HepG2 (cell line): ENCODE measurements at regions not wholly inside any gene's neighbourhood (a gene's known extent, or its start where the extent isn't known, plus 50 kb on each side); places are given as distances from the start of the nearest gene placed in this dataset.

Source experiments
- ATAC-seq: fragments of 200-7000 bp; cut with Tn5 transposase; 3 replicates; pipeline ENCODE4 v1.9.1; 2020; ENCODE audit warnings: mild to moderate bottlenecking, moderate library complexity
- BruUV-seq: library from RNA; stranded (reverse); fragments of 400-500 nt; replicated peaks from 2 replicates; lab custom pipeline; 2021; lab: Mats Ljungman, UMichigan
- CTCF ChIA-PET: fragments of 300-600 bp; formaldehyde crosslinking; extraction: SDS; loops from one replicate; lab custom pipeline; 2021; ENCODE audit warnings: low total read pairs, inconsistent platforms, low intra/inter-chr PET ratio; lab: Yijun Ruan, JAX
- POLR2A ChIA-PET: fragments of 350-600 bp; sonication (Branson Sonifier 250); formaldehyde crosslinking; loops from one replicate; lab custom pipeline; 2020; ENCODE audit warnings: antibody characterized with exemption, inconsistent platforms; lab: Yijun Ruan, JAX
- DNase-seq: peaks from one replicate; pipeline ENCODE4 v3.0.0-alpha.2; 2015; ENCODE audit warnings: low spot score
- FAIRE-seq: peaks from 3 replicates; lab custom pipeline; 2011; peaks lifted over from hg19 to GRCh38; lab: Jason Lieb, UNC
- H2AFZ ChIP-seq: one replicate; pipeline ENCODE4 v1.6.1; 2011; ENCODE audit warnings: low read length, inconsistent platforms
- H3K27ac ChIP-seq: fragments of 300-600 bp; 3 replicates; pipeline ENCODE4 v1.8.0; 2011; ENCODE audit warnings: mixed run types, mild to moderate bottlenecking, mixed read lengths, low read length, inconsistent platforms; ENCODE audit not compliant: insufficient read depth; ENCODE audit errors: extremely low read length
- H3K27me3 ChIP-seq, 2 experiments: fragments of 200-600 bp in 1 of 2; 2 replicates in 1 of 2; 3 replicates in 1 of 2; pipeline versions ENCODE4 v1.6.0 to v1.8.0; 2011; ENCODE audit warnings: low read length in 2 of 2, mild to moderate bottlenecking in 2 of 2, moderate library complexity in 2 of 2, inconsistent platforms in 1 of 2; ENCODE audit not compliant: insufficient read depth in 2 of 2, control insufficient read depth in 1 of 2
- H3K36me3 ChIP-seq, 2 experiments: fragments of 200-600 bp in 1 of 2; replicated peaks in 1 of 2; 2 replicates in 1 of 2; 3 replicates in 1 of 2; pipeline versions ENCODE4 v1.5.1 to v1.8.0; 2011; ENCODE audit warnings: low read length in 2 of 2, inconsistent platforms in 1 of 2; ENCODE audit not compliant: insufficient read depth in 2 of 2, control insufficient read depth in 1 of 2
- H3K4me1 ChIP-seq: 2 replicates; pipeline ENCODE4 v1.5.1; 2012; ENCODE audit warnings: low read length, inconsistent platforms; ENCODE audit not compliant: insufficient read depth
- H3K4me2 ChIP-seq: 2 replicates; pipeline ENCODE4 v1.6.0; 2011; ENCODE audit warnings: low read depth, low read length, inconsistent platforms
- H3K4me3 ChIP-seq, 3 experiments: fragments of 200-600 bp in 1 of 3; sonication (generic), shearing (Covaris generic) in 1 of 3; replicated peaks in 1 of 3; 2 replicates each; pipeline ENCODE4 v1.5.1; 2011 to 2016; ENCODE audit warnings: low read length in 3 of 3, inconsistent platforms in 2 of 3, low read depth in 2 of 3, mild to moderate bottlenecking in 2 of 3, control low read depth in 1 of 3, mixed read lengths in 1 of 3; ENCODE audit not compliant: insufficient read depth in 1 of 3
- H3K79me2 ChIP-seq: one replicate; pipeline ENCODE4 v1.6.1; 2011; ENCODE audit warnings: low read length, inconsistent platforms; ENCODE audit not compliant: insufficient read depth
- H3K9ac ChIP-seq: 2 replicates; pipeline ENCODE4 v1.6.0; 2011; ENCODE audit warnings: mild to moderate bottlenecking, low read depth, low read length, inconsistent platforms; ENCODE audit not compliant: insufficient read depth
- H3K9me3 ChIP-seq: 2 replicates; pipeline ENCODE4 v1.5.1; 2012; ENCODE audit warnings: mild to moderate bottlenecking, low read length
- H4K20me1 ChIP-seq: 2 replicates; pipeline ENCODE4 v1.6.0; 2011; ENCODE audit warnings: inconsistent platforms, mild to moderate bottlenecking, low read length, moderate library complexity; ENCODE audit not compliant: insufficient read depth
- GATAD2A ChIP-seq: IDR thresholded peaks from 2 replicates; pipeline ENCODE4 v1.6.1; 2016
- HOMEZ ChIP-seq: IDR thresholded peaks from 2 replicates; pipeline ENCODE4 v1.6.1; 2016; ENCODE audit warnings: low read depth
- HOXA3 ChIP-seq: sonication (generic); formaldehyde crosslinking; IDR thresholded peaks from 2 replicates; pipeline ENCODE4 v1.5.0; 2020; ENCODE audit warnings: missing genetic modification reagents
- HOXA5 ChIP-seq: sonication (generic); formaldehyde crosslinking; IDR thresholded peaks from 2 replicates; pipeline ENCODE4 v1.4.0; 2020; ENCODE audit warnings: missing genetic modification reagents
- HOXA9 ChIP-seq: sonication (generic); formaldehyde crosslinking; IDR thresholded peaks from 2 replicates; pipeline ENCODE4 v1.8.1; 2022; ENCODE audit warnings: missing genetic modification reagents, mild to moderate bottlenecking, moderate library complexity, borderline replicate concordance
- MXI1 ChIP-seq: IDR thresholded peaks from 3 replicates; pipeline ENCODE4 v1.6.1; 2012; ENCODE audit warnings: low read depth, low read length, inconsistent platforms, borderline replicate concordance
- NCOA5 ChIP-seq: sonication (generic); formaldehyde crosslinking; IDR thresholded peaks from 2 replicates; pipeline ENCODE4 v1.4.0; 2020; ENCODE audit warnings: missing genetic modification reagents
- NFE2 ChIP-seq: sonication (generic); formaldehyde crosslinking; IDR thresholded peaks from 2 replicates; pipeline ENCODE4 v1.4.0; 2020; ENCODE audit warnings: missing genetic modification reagents
- NR0B2 ChIP-seq: sonication (generic); formaldehyde crosslinking; IDR thresholded peaks from 2 replicates; pipeline ENCODE4 v1.4.0; 2020; ENCODE audit warnings: mild to moderate bottlenecking, missing genetic modification reagents
- SMYD3 ChIP-seq: sonication (generic); formaldehyde crosslinking; IDR thresholded peaks from 2 replicates; pipeline ENCODE4 v1.8.1; 2023; ENCODE audit warnings: mild to moderate bottlenecking, missing genetic modification reagents
- TRIM22 ChIP-seq: fragments of 450-650 bp; IDR thresholded peaks from 2 replicates; pipeline ENCODE4 v1.6.1; 2017
- ZFP82 ChIP-seq: sonication (generic); formaldehyde crosslinking; IDR thresholded peaks from 2 replicates; pipeline ENCODE4 v1.5.1; 2020; ENCODE audit warnings: mild to moderate bottlenecking, missing genetic modification reagents, borderline replicate concordance
- ZNF160 ChIP-seq: sonication (generic); formaldehyde crosslinking; IDR thresholded peaks from 2 replicates; pipeline ENCODE4 v1.8.0; 2022; ENCODE audit warnings: mild to moderate bottlenecking, inconsistent platforms, missing genetic modification reagents
- ZNF282 ChIP-seq: fragments of 450-650 bp; IDR thresholded peaks from 2 replicates; pipeline ENCODE4 v1.6.1; 2018; ENCODE audit not compliant: partially characterized antibody
- ZNF30 ChIP-seq: sonication (generic); formaldehyde crosslinking; IDR thresholded peaks from 2 replicates; pipeline ENCODE4 v1.5.0; 2020; ENCODE audit warnings: mild to moderate bottlenecking, missing genetic modification reagents
- ZNF335 ChIP-seq: sonication (generic); formaldehyde crosslinking; IDR thresholded peaks from 2 replicates; pipeline ENCODE4 v1.4.0; 2020; ENCODE audit warnings: missing genetic modification reagents
- ZNF501 ChIP-seq: sonication (generic); formaldehyde crosslinking; IDR thresholded peaks from 2 replicates; pipeline ENCODE4 v1.5.1; 2020; ENCODE audit warnings: mild to moderate bottlenecking, moderate library complexity, missing genetic modification reagents
- ZNF567 ChIP-seq: sonication (generic); formaldehyde crosslinking; IDR thresholded peaks from 2 replicates; pipeline ENCODE4 v1.8.1; 2023; ENCODE audit warnings: mild to moderate bottlenecking, missing genetic modification reagents, borderline replicate concordance
- ZNF644 ChIP-seq: IDR thresholded peaks from 2 replicates; pipeline ENCODE4 v1.6.1; 2016; ENCODE audit warnings: low read depth
- ZNF850 ChIP-seq: sonication (generic); formaldehyde crosslinking; conservative IDR thresholded peaks from 2 replicates; pipeline ENCODE4 v1.9.0; 2021; ENCODE audit warnings: mild to moderate bottlenecking, missing genetic modification reagents
- WGBS: methylation state at CpG from one replicate; pipeline ENCODE4 v1.1.6; 2017; ENCODE audit warnings: low lambda C conversion rate; 5-methylcytosine and 5-hydroxymethylcytosine counted together
- in situ Hi-C: cut with HindIII; loops from 2 replicates; pipeline ENCODE4 v1.10.0; 2017; ENCODE audit warnings: low pct_unique_long_range_greater_than_20kb; ENCODE audit not compliant: extremely low pct_ligation_motif_present
- intact Hi-C: fragments of 100-400 bp; cut with micrococcal nuclease; formaldehyde crosslinking; loops from one replicate; pipeline ENCODE4 v1.10.0; 2022; ENCODE audit not compliant: unreplicated experiment

GRCh38 chr12:115149279-115149678 lies 465.3 kb upstream of the TBX3 start:
- no peaks in the 10 kb centered on the region for H3K79me2 ChIP-seq
- ChIA-PET CTCF (no interaction called here), POLR2A (no interaction called here)
- no peak for TF ChIP-seq ZNF644 (CRISPR knock-in tag)
- no peak for TF ChIP-seq HOXA3 (CRISPR knock-in tag)
- TF ChIP-seq ZNF850 = no peak
- no peak for TF ChIP-seq HOXA9
- no peak for TF ChIP-seq ZFP82 (CRISPR knock-in tag)
- no peak for TF ChIP-seq ZNF30 (CRISPR knock-in tag)
- TF ChIP-seq ZNF501 = no peak
- no peak for TF ChIP-seq ZNF160 (CRISPR knock-in tag)
- no peak for TF ChIP-seq MXI1
- no peak for TF ChIP-seq NFE2
- TF ChIP-seq HOXA5 = no peak
- no peak for TF ChIP-seq ZNF282
- no peak for TF ChIP-seq ZNF567 (CRISPR knock-in tag)
- TF ChIP-seq ZNF335 (CRISPR knock-in tag) = no peak
- TF ChIP-seq HOMEZ = no peak
- TF ChIP-seq TRIM22 = no peak
- TF ChIP-seq SMYD3 (CRISPR knock-in tag) = no peak
- no peak for TF ChIP-seq NCOA5
- TF ChIP-seq NR0B2 (CRISPR knock-in tag) = no peak
- no peak for TF ChIP-seq GATAD2A
- no peak for FAIRE-seq
- 39% methylated on average over 2 of the region's 2 CpGs for whole genome bisulfite sequencing
- no peak overlapping the region for H3K4me3 ChIP-seq
- no peaks in the 10 kb centered on the region for H3K9me3 ChIP-seq
- no peak overlapping the region for H3K9ac ChIP-seq
- no peak overlapping the region for H3K4me2 ChIP-seq
- H4K20me1 ChIP-seq = no peaks in the 10 kb centered on the region
- intact Hi-C loops (no loop called here), in situ Hi-C loops (no loop called here)
- no peak overlapping the region for H2AFZ ChIP-seq
- H3K27me3 ChIP-seq = no peaks in the 10 kb centered on the region; a peak in 1 of 5 replicates
- no peak for DNase-seq
- no peaks in the 10 kb centered on the region for H3K36me3 ChIP-seq
- H3K4me1 ChIP-seq = no peaks in the 10 kb centered on the region
- no TSS peak for BruUV-seq
- no peak overlapping the region for H3K27ac ChIP-seq
- ATAC-seq = no peak
